HCT116 (cell line): ENCODE measurements at regions not wholly inside any gene's neighbourhood (a gene's known extent, or its start where the extent isn't known, plus 50 kb on each side); places are given as distances from the start of the nearest gene placed in this dataset.

ENCODE experiments used
- CEBPB ChIP-seq: IDR thresholded peaks from 2 replicates; pipeline ENCODE4 v1.6.1; 2012; ENCODE audit warnings: low read depth
- CTCF ChIP-seq, 3 experiments: fragments of 200-600 bp in 1 of 3; sonication (generic) in 1 of 3; IDR thresholded peaks in 2 of 3; conservative IDR thresholded peaks in 1 of 3; 2 replicates each; pipeline ENCODE4 v1.5.1; 2012 to 2017; ENCODE audit warnings: low read depth in 2 of 3, low read length in 2 of 3, antibody characterized with exemption in 1 of 3, borderline replicate concordance in 1 of 3, control low read depth in 1 of 3, mild to moderate bottlenecking in 1 of 3, mixed read lengths in 1 of 3, mixed run types in 1 of 3, moderate library complexity in 1 of 3; ENCODE audit not compliant: insufficient read depth in 1 of 3
- EGR1 ChIP-seq: IDR thresholded peaks from 2 replicates; pipeline ENCODE4 v1.6.1; 2012; ENCODE audit warnings: low read depth
- POLR2A ChIP-seq: IDR thresholded peaks from 2 replicates; pipeline ENCODE4 v1.7.0; 2011; ENCODE audit warnings: borderline replicate concordance; ENCODE audit not compliant: insufficient read depth, insufficient read length; ENCODE audit errors: extremely low read depth
- RAD21 ChIP-seq: IDR thresholded peaks from 2 replicates; pipeline ENCODE4 v1.6.1; 2012; ENCODE audit warnings: low read depth, mild to moderate bottlenecking
- REST ChIP-seq: IDR thresholded peaks from 2 replicates; pipeline ENCODE4 v1.6.1; 2012; ENCODE audit warnings: low read depth
- SP1 ChIP-seq: IDR thresholded peaks from 2 replicates; pipeline ENCODE4 v1.6.1; 2012; ENCODE audit warnings: low read depth
- SRF ChIP-seq: IDR thresholded peaks from 2 replicates; pipeline ENCODE4 v1.6.1; 2012; ENCODE audit warnings: low read depth
- YY1 ChIP-seq: IDR thresholded peaks from 2 replicates; pipeline ENCODE4 v1.6.1; 2011; ENCODE audit warnings: low read length, low read depth, moderate library complexity, mild to moderate bottlenecking; ENCODE audit not compliant: insufficient replicate concordance; ENCODE audit errors: extremely low read depth
- ZFX ChIP-seq: fragments of 450-650 bp; IDR thresholded peaks from 2 replicates; pipeline ENCODE4 v1.6.1; 2017

GRCh38 chr9:85479305-85479704 lies 262.4 kb downstream of the AGTPBP1 start:
- no peak for TF ChIP-seq POLR2A
- no peak for TF ChIP-seq RAD21
- no peak for TF ChIP-seq EGR1
- TF ChIP-seq SRF, result no peak
- TF ChIP-seq CTCF (IDR thresholded peaks at IDR 0.05 in 2 of 3, conservative IDR thresholded peaks at IDR 0.05 in 1 of 3; ENCODE audit: borderline replicate concordance in 1 of 3, insufficient read depth in 1 of 3, low read depth in 2 of 3, low read length in 2 of 3), result no peak
- TF ChIP-seq CEBPB, result no peak
- TF ChIP-seq SP1, result no peak
- TF ChIP-seq ZFX, result no peak
- TF ChIP-seq YY1, result no peak
- TF ChIP-seq REST, result no peak
